HG02588 (cell line): ENCODE measurements at regions not wholly inside any gene's neighbourhood (a gene's known extent, or its start where the extent isn't known, plus 50 kb on each side); places are given as distances from the start of the nearest gene placed in this dataset.
"Not testable (repeated sequence)": the region's sequence is repeated elsewhere in the genome, so short reads cannot be mapped to it uniquely, and the experiment has no call there.

Experiments
- ATAC-seq: cut with Tn5 transposase; IDR thresholded peaks from one replicate; pipeline ENCODE4 v1.9.1; 2021; ENCODE audit warnings: mild to moderate bottlenecking, moderate library complexity; ENCODE audit not compliant: unreplicated experiment

DNA sequence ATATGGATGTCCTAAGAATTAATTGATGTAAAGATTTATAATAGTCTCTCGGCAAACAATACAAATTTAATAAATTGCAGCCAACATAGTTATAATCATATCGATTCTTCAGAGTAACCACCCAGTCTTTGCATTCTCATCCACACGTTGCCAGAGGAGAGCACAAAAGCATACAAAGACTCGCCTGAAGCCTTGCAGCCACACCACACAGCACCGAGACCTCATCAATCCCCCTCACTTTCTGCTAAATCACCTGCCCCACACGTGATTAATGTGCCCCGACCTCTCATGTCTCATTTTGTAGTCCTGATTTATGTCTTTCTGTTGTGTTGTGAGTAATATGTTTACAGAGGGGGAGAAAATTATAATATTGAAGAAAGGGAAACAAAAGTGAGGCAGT is 510.4 kb downstream of the TRIML1 start:
- ATAC-seq: no peak

DNA sequence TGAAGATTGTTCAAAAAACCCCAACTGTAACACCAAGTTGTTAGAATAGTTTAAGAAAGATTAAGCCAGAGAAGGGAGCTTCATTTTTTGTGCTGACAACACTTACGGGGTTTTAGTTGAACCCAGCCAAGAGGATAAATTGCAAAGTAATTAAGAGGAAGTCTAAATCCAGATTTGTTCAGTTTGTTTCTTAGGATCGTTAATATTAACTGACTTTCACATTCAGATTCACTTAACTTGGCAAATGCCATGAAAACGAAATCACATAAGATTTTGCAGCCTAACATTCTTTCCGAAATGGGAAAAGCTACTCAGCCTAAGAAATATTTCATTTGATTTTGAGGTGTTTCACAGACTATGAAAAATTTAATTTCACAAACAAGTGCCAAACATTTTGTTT is 511.3 kb downstream of the TRIML1 start:
- ATAC-seq: no peak

- ATAC-seq: no peak
Measured at GRCh38 chr4:188657365-188657764, 518.1 kb downstream of the TRIML1 start.

DNA sequence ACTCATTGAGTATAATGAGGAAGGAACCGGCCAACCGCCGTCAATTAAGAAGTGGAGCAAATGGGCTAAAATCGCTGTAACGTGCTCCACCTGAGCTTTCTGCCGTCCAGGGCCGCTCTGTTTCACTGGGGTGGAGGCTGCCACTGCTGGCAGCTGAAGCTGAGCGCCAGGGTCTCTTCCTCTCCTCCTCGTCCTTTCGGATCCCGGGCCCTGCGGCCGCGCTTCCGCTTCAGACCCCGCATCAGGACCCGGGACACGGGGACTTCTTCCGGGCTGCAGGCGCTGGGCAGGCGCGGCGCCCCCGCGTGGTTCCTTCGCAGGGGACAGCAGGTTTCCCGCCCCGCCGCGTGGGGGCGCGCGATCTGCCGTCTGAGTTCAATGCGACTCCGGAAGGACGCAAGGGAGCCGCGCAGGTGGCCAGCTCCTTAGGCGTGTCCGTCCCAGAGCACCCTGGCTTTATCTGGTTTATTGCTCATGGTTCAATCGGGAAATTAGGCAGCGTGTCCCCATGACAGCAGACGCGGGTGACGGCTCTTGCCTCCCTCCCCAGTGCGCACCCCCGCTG is 519.8 kb downstream of the TRIML1 start:
- ATAC-seq: no peak

DNA sequence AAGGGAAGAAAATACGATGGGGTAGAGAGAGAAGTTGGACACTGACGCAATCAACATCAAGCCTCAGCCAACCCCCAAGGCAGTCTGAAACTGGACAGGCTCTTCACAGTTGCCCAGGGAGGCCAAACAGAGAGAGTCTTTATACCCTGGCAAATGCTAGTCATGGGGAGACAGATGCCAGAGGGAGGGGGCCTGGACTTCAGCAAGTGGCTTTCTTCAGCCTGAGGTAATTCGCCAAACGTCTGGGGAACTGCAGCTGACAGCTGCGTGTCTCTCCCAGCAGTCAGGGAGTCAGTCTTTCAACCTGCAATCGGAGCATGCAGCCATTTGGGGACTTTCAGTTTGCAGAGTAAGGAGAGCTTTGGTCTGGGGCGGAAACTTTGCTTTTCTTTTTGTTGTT is 521.6 kb downstream of the TRIML1 start:
- ATAC-seq: no peak

GRCh38 chr4:188661502-188661901 is 522.3 kb downstream of the TRIML1 start:
- ATAC-seq: no peak

DNA sequence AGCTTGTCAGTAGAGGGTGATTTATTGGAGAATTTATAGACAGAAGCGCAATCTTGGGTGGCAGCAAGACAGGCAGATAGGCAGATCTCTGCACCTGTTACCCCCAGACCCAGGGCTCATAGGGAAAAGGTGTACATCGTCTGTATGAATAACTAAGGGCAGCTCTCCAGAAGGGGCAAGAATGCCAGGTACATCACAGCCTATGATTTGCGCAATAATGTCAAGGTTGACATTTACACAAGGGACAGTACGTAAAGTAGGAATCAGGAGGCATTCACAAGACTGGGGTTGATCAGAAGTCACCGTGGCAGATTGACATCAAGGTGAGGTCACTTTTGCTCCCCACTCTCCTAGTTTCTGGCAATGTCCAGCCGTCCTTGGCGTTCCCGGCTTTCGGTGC is 524.1 kb downstream of the TRIML1 start:
- ATAC-seq: no peak

DNA sequence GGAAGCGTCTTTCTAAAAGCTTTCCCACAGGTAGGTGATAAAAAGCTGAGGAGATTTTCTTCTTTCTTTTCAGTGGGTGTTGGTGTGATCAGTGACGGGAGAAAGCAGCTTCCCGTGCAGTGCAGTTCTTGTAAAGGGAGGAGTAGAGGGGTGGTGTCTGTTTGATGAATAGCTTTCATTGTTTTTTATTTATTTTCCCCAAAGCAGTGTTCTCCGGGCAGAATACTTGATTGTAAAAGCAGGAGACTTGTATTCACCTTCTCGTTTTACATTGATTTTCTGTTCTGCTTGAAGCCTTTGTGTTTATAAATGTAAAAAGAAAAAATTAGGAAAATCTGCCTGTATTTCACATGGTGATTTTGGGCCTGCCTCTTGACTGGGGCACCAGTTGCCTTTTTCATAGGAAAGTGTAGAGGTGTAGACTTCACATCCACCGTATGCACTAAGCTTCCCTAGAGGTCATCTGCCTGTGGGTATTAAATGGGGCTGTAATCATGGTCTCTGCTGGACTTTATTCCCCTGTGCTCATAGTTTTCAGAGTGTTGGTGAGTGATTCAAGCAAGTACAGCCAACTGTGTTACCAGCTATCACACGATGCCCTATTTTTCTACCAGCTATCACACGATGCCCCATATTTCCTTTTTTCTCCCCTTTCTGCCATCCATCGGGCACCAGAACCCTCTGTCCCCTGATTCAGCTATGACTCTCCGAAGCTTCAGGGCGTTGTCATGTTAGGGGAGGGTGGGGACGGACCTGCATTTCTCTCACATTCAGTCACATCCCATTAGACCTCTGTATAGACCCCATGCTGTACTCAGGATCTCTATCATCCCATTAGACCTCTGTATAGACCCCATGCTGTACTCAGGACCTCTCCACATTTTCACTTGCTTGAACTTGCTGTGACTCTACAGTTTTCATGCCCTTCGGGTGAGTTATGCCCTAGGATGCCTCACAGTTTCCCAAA is 526.5 kb downstream of the TRIML1 start:
- ATAC-seq: no peak

GRCh38 chr4:188678691-188679090 is 539.5 kb downstream of the TRIML1 start:
- ATAC-seq: not testable (repeated sequence)

DNA sequence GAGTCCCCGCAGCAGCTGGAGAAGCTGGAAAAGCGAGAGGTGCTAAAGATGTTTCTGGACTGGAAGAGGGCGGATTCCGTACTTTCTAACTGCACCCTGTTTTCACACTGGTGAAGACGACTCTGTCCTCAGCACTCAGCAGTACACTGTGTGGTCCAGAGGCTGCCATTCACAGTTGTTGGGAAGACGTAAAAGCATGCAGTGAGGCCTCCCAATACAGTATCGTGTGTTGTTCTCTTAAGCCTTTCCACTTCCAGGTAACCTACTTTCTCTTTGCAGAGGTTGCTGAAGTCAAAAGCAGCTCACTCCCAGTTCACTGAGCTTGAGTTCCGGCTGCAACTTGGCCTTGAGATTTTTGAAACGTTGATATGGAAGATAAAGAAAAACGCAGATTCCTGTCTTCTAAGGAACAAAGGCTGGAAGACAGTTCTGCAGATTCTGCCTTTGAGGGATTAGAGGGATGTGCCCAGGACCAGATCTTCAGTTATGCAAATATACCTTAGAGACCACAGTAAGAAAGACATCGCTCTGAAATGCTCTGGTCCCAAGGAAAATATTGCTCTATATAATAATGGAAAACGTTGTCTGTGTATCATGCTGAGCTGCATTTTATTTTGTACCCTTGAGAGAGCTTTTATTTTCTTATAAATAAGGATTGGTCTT is 540.9 kb downstream of the TRIML1 start:
- ATAC-seq: no peak

DNA sequence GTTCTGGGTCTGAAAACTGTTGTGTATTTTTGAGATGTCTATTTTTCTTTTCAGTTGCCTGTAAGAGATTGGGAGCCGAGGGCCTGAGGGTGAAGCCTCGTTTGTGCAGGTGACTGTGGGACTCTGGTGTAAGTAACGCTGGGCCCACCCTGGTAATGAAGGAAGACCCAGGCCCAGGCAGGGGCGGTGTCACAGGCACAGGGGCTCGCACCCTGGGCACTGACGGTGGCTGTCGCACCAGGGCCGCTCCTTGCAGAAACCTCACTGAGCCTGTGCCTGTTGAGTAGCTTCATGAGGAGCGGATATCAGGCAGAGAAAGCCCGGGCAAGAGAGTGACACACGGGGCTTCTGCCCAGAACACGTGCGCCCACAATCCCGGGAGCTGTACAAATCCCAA is 541.4 kb downstream of the TRIML1 start:
- ATAC-seq: no peak

- no peak for ATAC-seq
Measured at GRCh38 chr4:188682321-188682720, 543.1 kb downstream of the TRIML1 start.

DNA sequence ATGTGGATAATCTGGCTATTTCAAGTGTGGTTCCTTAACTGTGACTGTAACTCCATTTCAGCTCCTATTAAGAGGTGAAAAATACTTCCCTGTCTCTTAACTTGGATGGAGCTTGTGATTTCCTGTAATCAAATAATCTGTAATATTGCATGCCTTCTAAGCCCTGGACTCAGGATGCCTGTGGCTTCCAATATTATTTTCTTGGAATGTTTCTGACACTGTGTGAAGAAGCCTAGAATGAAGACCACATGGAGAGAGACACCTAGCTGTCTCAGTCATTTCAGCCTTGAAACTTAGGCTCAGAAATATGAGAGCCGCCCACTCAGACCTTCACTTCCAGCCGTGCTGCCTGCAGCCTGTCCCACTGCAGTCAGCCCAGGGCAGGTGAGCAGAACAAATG is 544.3 kb downstream of the TRIML1 start:
- no peak for ATAC-seq

DNA sequence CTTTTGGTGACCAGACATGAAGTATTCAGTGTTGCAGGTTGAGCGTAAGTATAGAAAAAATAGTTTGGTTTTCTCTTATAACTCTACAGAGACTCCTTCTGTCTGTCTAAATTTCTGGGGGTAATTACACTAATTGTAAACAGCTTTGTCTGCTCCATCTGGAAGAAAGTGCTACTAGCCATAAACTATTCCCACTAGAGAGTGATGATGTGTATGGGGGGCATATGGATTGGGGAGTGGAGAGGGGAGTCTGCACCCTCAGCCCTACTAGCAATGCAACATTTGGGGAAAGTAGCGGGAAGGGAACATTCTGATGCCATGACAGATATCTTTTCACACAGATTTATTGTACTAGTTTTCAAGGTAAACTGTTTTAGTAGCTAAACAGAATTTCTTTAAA is 549.7 kb downstream of the TRIML1 start:
- ATAC-seq: no peak

DNA sequence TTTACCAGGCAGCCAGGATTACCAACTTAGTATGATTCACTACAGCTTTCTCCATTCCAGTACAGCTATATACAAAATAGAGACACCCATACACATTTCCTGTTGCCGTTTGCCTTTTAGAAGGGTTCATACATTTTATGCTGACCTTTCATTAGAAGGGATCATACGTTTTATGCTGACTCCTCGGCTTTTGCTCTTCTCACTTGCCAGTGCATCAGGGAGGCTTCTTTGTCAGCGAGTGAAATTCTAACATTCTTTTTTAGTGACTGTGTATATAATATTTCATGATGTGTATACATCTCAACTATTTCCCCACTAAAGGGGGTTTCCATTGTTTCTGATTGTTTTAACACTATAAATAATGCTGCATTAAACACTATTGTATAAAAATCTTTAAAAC is 552.6 kb downstream of the TRIML1 start:
- ATAC-seq: no peak

DNA sequence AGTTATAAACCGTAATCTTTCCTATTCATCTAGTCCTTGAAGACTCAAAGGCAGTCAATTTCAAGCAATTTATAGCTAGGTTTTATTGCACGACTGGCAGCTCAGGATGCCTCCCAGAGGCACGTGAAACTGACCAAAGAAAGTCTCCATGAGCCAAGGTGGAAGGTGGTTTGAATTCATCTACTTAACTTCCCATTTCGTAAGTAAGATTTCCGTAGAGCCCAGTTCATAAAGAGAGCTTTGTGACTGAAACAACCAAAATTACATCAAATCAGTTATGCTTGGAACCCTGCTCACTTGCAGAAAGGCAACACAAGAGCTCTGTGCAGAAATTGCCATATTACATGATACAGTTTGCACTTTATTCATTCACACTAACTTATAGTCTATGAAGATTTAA is 556.0 kb downstream of the TRIML1 start:
- ATAC-seq: no peak

DNA sequence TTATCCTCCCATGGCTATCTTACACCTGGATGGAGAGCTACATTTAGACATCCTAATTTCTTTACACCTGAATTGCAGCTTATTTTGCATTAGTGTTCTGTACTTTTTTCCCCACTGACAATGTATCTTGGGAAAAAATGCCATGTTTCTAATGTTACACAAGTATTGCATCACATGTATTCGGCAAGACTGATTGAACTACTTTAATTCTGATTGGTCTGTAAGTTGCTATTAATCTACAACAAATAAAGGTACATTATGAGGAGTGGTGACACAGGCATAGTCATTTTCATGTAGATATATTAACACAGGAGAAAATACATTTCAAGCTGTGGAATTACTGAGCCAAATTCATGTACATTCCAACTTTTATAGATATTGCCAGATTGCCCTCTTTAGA is 558.0 kb downstream of the TRIML1 start:
- ATAC-seq: no peak

DNA sequence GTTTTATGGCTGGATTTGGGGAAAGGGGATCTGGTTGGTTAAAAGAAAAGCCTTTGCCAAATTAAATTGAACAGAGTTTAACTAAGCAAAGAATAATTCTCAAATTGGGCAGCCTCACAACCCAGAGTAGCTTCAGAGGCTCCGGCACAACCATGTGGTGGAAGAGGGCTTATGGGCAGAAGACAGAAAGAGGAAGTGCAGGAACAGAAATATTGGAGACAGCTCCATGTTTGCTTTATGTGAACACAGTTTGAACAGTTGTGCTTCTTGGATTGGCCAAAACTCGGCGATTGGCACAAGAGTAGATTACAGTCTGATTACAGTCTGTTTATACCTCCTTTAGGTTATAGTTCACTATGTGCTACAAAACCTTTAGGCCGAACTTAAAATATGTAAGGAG is 562.7 kb downstream of the TRIML1 start:
- no peak for ATAC-seq

DNA sequence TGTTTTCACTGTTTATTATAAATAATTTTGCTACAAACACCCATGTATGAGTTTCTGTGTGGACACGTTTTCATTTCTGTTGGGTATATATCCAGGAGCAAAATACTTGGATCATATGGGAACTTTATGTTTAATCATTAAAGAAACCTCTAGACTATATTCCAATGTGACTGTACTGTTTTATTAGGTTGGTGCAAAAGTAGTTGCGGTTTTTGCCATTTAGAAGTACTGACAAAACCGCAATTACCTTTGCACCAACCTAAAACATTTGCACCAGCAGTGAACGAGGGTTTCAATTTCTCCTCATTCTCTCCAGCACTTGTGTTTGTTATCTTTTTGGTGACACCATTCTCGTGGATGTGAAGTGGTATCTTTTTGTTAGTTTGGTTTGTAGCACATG is 565.0 kb downstream of the TRIML1 start:
- ATAC-seq: no peak

DNA sequence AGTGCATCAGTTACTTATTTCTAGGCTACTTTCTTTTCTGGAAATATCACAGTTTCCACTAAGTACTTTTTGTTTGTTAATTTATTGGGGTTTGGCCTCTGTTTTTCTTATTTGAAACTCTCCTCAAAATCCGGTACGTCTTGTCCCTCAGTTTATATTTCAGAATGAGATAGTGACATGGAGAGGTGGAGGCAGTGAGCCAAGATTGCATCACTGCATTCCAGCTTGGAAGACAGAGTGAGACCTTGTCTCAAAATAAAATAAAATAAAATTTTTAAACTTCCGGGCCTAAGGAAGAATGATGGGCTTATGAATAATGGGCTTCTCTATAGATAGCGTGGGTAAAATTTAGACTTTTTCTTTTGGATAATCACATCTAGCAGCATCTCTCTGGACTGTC is 567.8 kb downstream of the TRIML1 start:
- no peak for ATAC-seq

- no peak for ATAC-seq
Measured at GRCh38 chr4:188714501-188714900, 575.3 kb downstream of the TRIML1 start.

- ATAC-seq: no peak
Measured at GRCh38 chr4:188714907-188715306, 575.7 kb downstream of the TRIML1 start.
